GM23248 (cell line): ENCODE measurements at regions not wholly inside any gene's neighbourhood (a gene's known extent, or its start where the extent isn't known, plus 50 kb on each side); places are given as distances from the start of the nearest gene placed in this dataset.
A peak's percentile ranks its signal among the peaks of the same experiment; 100 is the strongest.

ENCODE experiments used
- DNase-seq: peaks from one replicate; pipeline ENCODE4 v3.0.0-alpha.2; 2015
- H2AFZ ChIP-seq: fragments of 200-600 bp; sonication (generic); 2 replicates; pipeline ENCODE4 v1.6.1; 2016; ENCODE audit warnings: antibody characterized with exemption
- H3F3A ChIP-seq: fragments of 200-600 bp; sonication (generic); 2 replicates; pipeline ENCODE4 v1.6.1; 2016; ENCODE audit warnings: mild to moderate bottlenecking, antibody characterized with exemption, mixed run types; ENCODE audit not compliant: insufficient read depth
- H3K27ac ChIP-seq: fragments of 200-600 bp; sonication (generic); 2 replicates; pipeline ENCODE4 v1.5.1; 2016; ENCODE audit warnings: mild to moderate bottlenecking
- H3K27me3 ChIP-seq: fragments of 200-600 bp; sonication (generic); replicated peaks from 2 replicates; pipeline ENCODE4 v1.6.1; 2016; ENCODE audit warnings: mild to moderate bottlenecking; ENCODE audit not compliant: insufficient read depth
- H3K36me3 ChIP-seq: fragments of 200-600 bp; sonication (generic); 2 replicates; pipeline ENCODE4 v1.6.1; 2016; ENCODE audit warnings: low read depth, mild to moderate bottlenecking
- H3K4me1 ChIP-seq: fragments of 200-600 bp; sonication (generic); 2 replicates; pipeline ENCODE4 v1.6.1; 2016; ENCODE audit warnings: mild to moderate bottlenecking; ENCODE audit not compliant: insufficient read depth
- H3K4me2 ChIP-seq: fragments of 200-600 bp; sonication (generic); one replicate; pipeline ENCODE4 v1.6.1; 2016; ENCODE audit warnings: mild to moderate bottlenecking; ENCODE audit not compliant: unreplicated experiment
- H3K4me3 ChIP-seq: fragments of 200-600 bp; sonication (generic); 2 replicates; pipeline ENCODE4 v1.5.1; 2016; ENCODE audit warnings: mild to moderate bottlenecking
- H3K79me2 ChIP-seq: fragments of 200-600 bp; sonication (generic); 2 replicates; pipeline ENCODE4 v1.6.1; 2016; ENCODE audit warnings: mild to moderate bottlenecking; ENCODE audit not compliant: insufficient read depth
- H3K9ac ChIP-seq: fragments of 200-600 bp; sonication (generic); 2 replicates; pipeline ENCODE4 v1.6.1; 2016; ENCODE audit warnings: mild to moderate bottlenecking
- H3K9me2 ChIP-seq: fragments of 200-600 bp; sonication (generic); 2 replicates; pipeline ENCODE4 v1.6.1; 2016; ENCODE audit warnings: mixed run types, mild to moderate bottlenecking, moderate library complexity; ENCODE audit not compliant: insufficient read depth
- H3K9me3 ChIP-seq: fragments of 200-600 bp; sonication (generic); one replicate; pipeline ENCODE4 v1.6.1; 2017; ENCODE audit warnings: low read depth
- H4K20me1 ChIP-seq: fragments of 200-600 bp; sonication (generic); 2 replicates; pipeline ENCODE4 v1.6.0; 2016; ENCODE audit not compliant: insufficient read depth
- EZH2 ChIP-seq: fragments of 200-600 bp; sonication (generic); IDR thresholded peaks from 2 replicates; pipeline ENCODE4 v1.6.1; 2018; ENCODE audit warnings: antibody characterized with exemption, mild to moderate bottlenecking; ENCODE audit not compliant: insufficient read depth, poor library complexity, severe bottlenecking
- EZH2phosphoT487 ChIP-seq: fragments of 200-600 bp; sonication (generic); IDR thresholded peaks from 2 replicates; pipeline ENCODE4 v1.6.1; 2018; ENCODE audit warnings: antibody characterized with exemption, moderate library complexity, mild to moderate bottlenecking, low read depth; ENCODE audit not compliant: insufficient read depth
- WGBS, 2 experiments: methylation state at CpG; one replicate each; pipeline ENCODE4 v1.1.6; 2015 to 2017; ENCODE audit warnings: low lambda C conversion rate in 2 of 2, low coverage in 1 of 2; ENCODE audit errors: missing lambda C conversion rate in 2 of 2; 5-methylcytosine and 5-hydroxymethylcytosine counted together
- in situ Hi-C: fragments of 300-500 bp; cut with MboI; formaldehyde crosslinking; loops from 2 replicates; pipeline ENCODE4 v1.15.0; 2020

GRCh38 chr5:54620141-54620933 lies 102.8 kb downstream of the SNX18 start:
- Histone ChIP-seq H3K9me3 (no peaks in the 10 kb centered on the region), H2AFZ (no peak overlapping the region), H3K9me2 (no peaks in the 10 kb centered on the region), H3K79me2 (no peaks in the 10 kb centered on the region), H3K4me3 (no peak overlapping the region), H4K20me1 (no peaks in the 10 kb centered on the region), H3K9ac (no peak overlapping the region), H3K36me3 (no peaks in the 10 kb centered on the region), H3K4me1 (peaks cover 46% of the 10 kb centered on the region), H3K4me2 (peak overlapping the region; percentile 1), H3F3A (peaks cover 29% of the 10 kb centered on the region), H3K27ac (peak overlapping the region; percentile 14; the same call in 1 of the 2 replicates), H3K27me3 (no peaks in the 10 kb centered on the region)
- DNase-seq: peak; percentile 68
- WGBS, 2 experiments: 10 to 16% methylated on average over 3 of the region's 3 CpGs
- in situ Hi-C loops: no loop called here
- TF ChIP-seq EZH2 (no peak), EZH2phosphoT487 (no peak)

GRCh38 chr5:54619731-54620130 lies 102.2 kb downstream of the SNX18 start:
- WGBS, 2 experiments: 86 to 92% methylated on average over 2 of the region's 2 CpGs
- TF ChIP-seq EZH2phosphoT487 (no peak), EZH2 (no peak)

GRCh38 chr5:54616518-54617220 lies 99.1 kb downstream of the SNX18 start:
- Histone ChIP-seq H3K4me2 (no peak overlapping the region), H3K27me3 (no peaks in the 10 kb centered on the region), H2AFZ (no peak overlapping the region), H3K9ac (no peak overlapping the region), H3K27ac (peak overlapping the region; percentile 44), H3K36me3 (no peaks in the 10 kb centered on the region), H3K9me3 (no peaks in the 10 kb centered on the region), H3K4me1 (peaks cover 36% of the 10 kb centered on the region), H3K79me2 (no peaks in the 10 kb centered on the region), H3K4me3 (no peak overlapping the region), H3K9me2 (no peaks in the 10 kb centered on the region), H4K20me1 (no peaks in the 10 kb centered on the region), H3F3A (peaks cover 19% of the 10 kb centered on the region)
- no peak for TF ChIP-seq EZH2
- no peak for TF ChIP-seq EZH2phosphoT487
- DNase-seq: no peak
- 86 to 88% methylated on average over 8 of the region's 8 CpGs for WGBS, 2 experiments
- in situ Hi-C loops: no loop called here

More at GRCh38 chr5:54619731-54620130, 102.2 kb downstream of the SNX18 start:
- Histone ChIP-seq H3K4me2 (peak overlapping the region; percentile 1), H4K20me1 (no peaks in the 10 kb centered on the region), H3K9me2 (no peaks in the 10 kb centered on the region), H3F3A (peaks cover 28% of the 10 kb centered on the region), H3K9me3 (no peaks in the 10 kb centered on the region), H3K79me2 (no peaks in the 10 kb centered on the region), H3K27ac (no peak overlapping the region), H3K27me3 (no peaks in the 10 kb centered on the region), H3K9ac (no peak overlapping the region), H2AFZ (no peak overlapping the region), H3K4me1 (peaks cover 42% of the 10 kb centered on the region), H3K36me3 (no peaks in the 10 kb centered on the region), H3K4me3 (no peak overlapping the region)
- DNase-seq: no peak
- in situ Hi-C loops: no loop called here

GRCh38 chr5:54616031-54616430 lies 98.5 kb downstream of the SNX18 start:
- Histone ChIP-seq H4K20me1 (no peaks in the 10 kb centered on the region), H3K4me2 (no peak overlapping the region), H3K27me3 (no peaks in the 10 kb centered on the region), H3K79me2 (no peaks in the 10 kb centered on the region), H2AFZ (no peak overlapping the region), H3K36me3 (no peaks in the 10 kb centered on the region), H3F3A (peaks cover 19% of the 10 kb centered on the region), H3K4me3 (no peak overlapping the region), H3K4me1 (peaks cover 40% of the 10 kb centered on the region), H3K9me3 (no peaks in the 10 kb centered on the region), H3K9ac (no peak overlapping the region), H3K27ac (peak overlapping the region; percentile 44), H3K9me2 (no peaks in the 10 kb centered on the region)
- 2 to 4% methylated on average over 3 of the region's 3 CpGs for WGBS, 2 experiments
- peak; percentile 84 for DNase-seq
- TF ChIP-seq EZH2phosphoT487 (no peak), EZH2 (no peak)
- in situ Hi-C loops: no loop called here
